GM13977 (cell line): ENCODE measurements at regions not wholly inside any gene's neighbourhood (a gene's known extent, or its start where the extent isn't known, plus 50 kb on each side); places are given as distances from the start of the nearest gene placed in this dataset.

Source experiments
- DNase-seq: peaks from one replicate; pipeline ENCODE4 v3.0.0; 2012; ENCODE audit warnings: low spot score
- in situ Hi-C: fragments of 300-500 bp; cut with MboI; formaldehyde crosslinking; loops from one replicate; pipeline ENCODE4 v1.12.0; 2022; ENCODE audit warnings: low sequenced_read_pairs, low pct_unique_long_range_greater_than_20kb, mixed read lengths, inconsistent platforms; ENCODE audit not compliant: unreplicated experiment
- TF ChIP-seq, protein P1 (sequence below): IDR thresholded peaks from 2 replicates; pipeline ENCODE4 v1.5.1; 2012; ENCODE audit warnings: mild to moderate bottlenecking, control low read depth; ENCODE audit not compliant: insufficient read depth; ENCODE audit errors: extremely low read depth, missing control alignments

DNA sequence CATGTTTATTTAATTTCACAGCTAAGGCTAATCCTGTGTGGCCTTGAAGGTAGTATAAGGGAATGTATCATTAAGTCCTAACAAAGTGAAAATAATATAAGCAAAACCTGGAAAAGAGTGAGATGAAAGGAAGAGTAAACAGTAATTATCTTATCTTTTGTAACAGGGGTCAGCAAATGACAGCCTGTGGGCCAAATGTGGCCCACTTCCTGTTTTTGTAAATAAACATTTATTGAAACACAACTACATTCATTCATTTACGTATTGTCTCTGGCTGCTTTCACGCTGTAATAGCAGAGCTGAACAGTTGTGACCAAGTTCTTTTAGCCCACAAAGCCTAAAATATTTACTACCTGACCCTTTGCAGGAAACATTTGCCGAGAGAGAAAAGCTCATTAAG is 78.4 kb upstream of the HTR4 start:
- TF ChIP-seq, protein P1, sequence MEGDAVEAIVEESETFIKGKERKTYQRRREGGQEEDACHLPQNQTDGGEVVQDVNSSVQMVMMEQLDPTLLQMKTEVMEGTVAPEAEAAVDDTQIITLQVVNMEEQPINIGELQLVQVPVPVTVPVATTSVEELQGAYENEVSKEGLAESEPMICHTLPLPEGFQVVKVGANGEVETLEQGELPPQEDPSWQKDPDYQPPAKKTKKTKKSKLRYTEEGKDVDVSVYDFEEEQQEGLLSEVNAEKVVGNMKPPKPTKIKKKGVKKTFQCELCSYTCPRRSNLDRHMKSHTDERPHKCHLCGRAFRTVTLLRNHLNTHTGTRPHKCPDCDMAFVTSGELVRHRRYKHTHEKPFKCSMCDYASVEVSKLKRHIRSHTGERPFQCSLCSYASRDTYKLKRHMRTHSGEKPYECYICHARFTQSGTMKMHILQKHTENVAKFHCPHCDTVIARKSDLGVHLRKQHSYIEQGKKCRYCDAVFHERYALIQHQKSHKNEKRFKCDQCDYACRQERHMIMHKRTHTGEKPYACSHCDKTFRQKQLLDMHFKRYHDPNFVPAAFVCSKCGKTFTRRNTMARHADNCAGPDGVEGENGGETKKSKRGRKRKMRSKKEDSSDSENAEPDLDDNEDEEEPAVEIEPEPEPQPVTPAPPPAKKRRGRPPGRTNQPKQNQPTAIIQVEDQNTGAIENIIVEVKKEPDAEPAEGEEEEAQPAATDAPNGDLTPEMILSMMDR = no peak
- DNase-seq = no peak
- in situ Hi-C loops = loop anchor here (10.0 to 25.0 kb wide), 2 partner anchors 222 to 530 kb away; partner anchors contain the start of gene AFAP1L1

DNA sequence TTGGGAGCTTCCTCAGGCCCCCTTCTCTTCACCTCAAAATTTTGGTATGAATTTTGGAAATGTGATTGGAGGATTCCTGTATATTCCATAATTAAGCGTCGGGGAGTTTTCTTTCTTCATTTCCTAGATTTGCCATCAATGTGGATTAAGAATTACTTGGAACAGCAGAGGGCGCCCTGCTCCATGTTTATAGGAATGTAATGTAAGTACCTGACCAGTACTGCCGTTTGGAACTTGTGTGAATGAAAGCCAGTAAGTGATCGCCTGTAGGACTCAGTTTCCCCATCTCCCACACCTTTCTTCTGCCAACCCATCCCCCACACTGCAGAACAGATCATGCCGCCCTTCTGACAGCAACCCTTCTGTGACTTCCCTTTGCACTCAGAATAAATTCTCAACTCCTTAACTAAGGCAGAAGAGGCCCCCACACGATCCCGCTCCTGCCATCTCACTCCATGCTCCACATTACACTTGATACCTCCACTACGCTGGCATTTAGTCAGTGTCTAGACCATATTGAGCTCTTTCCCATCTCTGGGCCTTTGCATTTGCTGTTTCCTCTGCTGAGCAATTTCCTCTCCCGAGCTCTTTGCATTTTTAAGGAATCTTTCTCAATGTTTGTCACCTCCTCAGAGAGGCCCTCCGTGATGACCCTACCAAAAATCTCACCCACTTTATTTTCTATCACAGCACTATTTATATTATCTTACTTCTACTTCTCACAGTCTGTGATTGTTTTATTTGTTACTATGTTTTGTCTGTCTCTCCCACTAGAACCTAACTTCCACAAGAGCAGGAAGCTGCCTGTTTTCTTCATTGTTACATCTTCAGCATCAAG is 79.5 kb upstream of the HTR4 start:
- peak; percentile 12 for DNase-seq
- in situ Hi-C loops = loop anchor here (10.0 to 25.0 kb wide), 2 partner anchors 221 to 528 kb away; partner anchors contain the start of gene AFAP1L1
- TF ChIP-seq, protein P1 = peak; percentile 67

GRCh38 chr5:148734518-148734917 is 80.2 kb upstream of the HTR4 start:
- TF ChIP-seq, protein P1 = no peak
- in situ Hi-C loops = loop anchor here (10.0 to 25.0 kb wide), 2 partner anchors 220 to 528 kb away; partner anchors contain the start of gene AFAP1L1
- no peak for DNase-seq

- in situ Hi-C loops = loop anchor here (10.0 to 25.0 kb wide), 2 partner anchors 219 to 527 kb away; partner anchors contain the start of gene AFAP1L1
- no peak for DNase-seq
- TF ChIP-seq, protein P1 = no peak
Observed at GRCh38 chr5:148735301-148735835, 81.0 kb upstream of the HTR4 start.

DNA sequence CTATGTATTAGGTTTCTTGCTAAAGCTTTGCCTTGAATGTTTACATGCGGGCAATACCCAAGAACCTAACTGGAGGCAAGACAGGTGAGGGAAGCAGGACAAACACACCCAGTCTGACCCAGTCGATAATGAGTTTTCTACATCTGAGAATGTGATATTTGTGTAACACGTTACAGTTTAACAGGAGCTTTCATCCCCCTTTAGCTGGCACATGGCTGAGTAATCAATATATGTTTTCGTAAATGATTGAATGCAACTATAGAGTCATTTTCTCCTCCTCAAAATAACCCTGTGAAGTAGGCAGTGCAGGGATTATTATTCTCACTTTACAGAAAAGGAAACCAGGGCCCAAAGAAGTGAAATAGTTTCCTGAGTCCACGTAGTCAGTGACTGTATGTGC is 84.7 kb upstream of the HTR4 start:
- TF ChIP-seq, protein P1 = no peak
- in situ Hi-C loops = loop anchor here (10.0 to 25.0 kb wide), 2 partner anchors 216 to 523 kb away; partner anchors contain the start of gene AFAP1L1
- DNase-seq = no peak

GRCh38 chr5:148739524-148739923 is 85.2 kb upstream of the HTR4 start:
- no peak for DNase-seq
- in situ Hi-C loops = loop anchor here (10.0 to 25.0 kb wide), 2 partner anchors 215 to 523 kb away; partner anchors contain the start of gene AFAP1L1
- TF ChIP-seq, protein P1 = no peak
